IMR-90 (cell line): ENCODE measurements at regions not wholly inside any gene's neighbourhood (a gene's known extent, or its start where the extent isn't known, plus 50 kb on each side); places are given as distances from the start of the nearest gene placed in this dataset.

ENCODE experiments used
- ATAC-seq: fragments of 200-7000 bp; cut with Tn5 transposase; 2 replicates; pipeline ENCODE4 v1.9.1; 2020; ENCODE audit warnings: low read depth, mild to moderate bottlenecking, moderate library complexity
- BruUV-seq: library from RNA; stranded (reverse); fragments of 400-500 nt; replicated peaks from 2 replicates; lab custom pipeline; 2021; lab: Mats Ljungman, UMichigan
- CTCF ChIA-PET: fragments of 300-600 bp; formaldehyde crosslinking; extraction: SDS; loops from one replicate; lab custom pipeline; 2021; ENCODE audit warnings: antibody characterized with exemption; lab: Yijun Ruan, JAX
- POLR2A ChIA-PET: fragments of 300-600 bp; sonication (Branson Sonifier 250); formaldehyde crosslinking; loops from one replicate; lab custom pipeline; 2022; ENCODE audit warnings: antibody characterized with exemption; ENCODE audit not compliant: unreplicated experiment; lab: Charles Lee
- DNase-seq: peaks from one replicate; pipeline ENCODE4 v3.0.0; 2013
- H2AFZ ChIP-seq: replicated peaks from 2 replicates; pipeline ENCODE3; 2013; ENCODE audit warnings: low read length, mild to moderate bottlenecking; ENCODE audit not compliant: poor library complexity
- H2AK5ac ChIP-seq: 2 replicates; pipeline ENCODE4 v1.6.1; 2013; ENCODE audit warnings: low read depth, low read length, inconsistent platforms
- H2AK9ac ChIP-seq: replicated peaks from 2 replicates; pipeline ENCODE3; 2013; ENCODE audit warnings: mild to moderate bottlenecking, low read depth, low read length, moderate library complexity; ENCODE audit not compliant: poor library complexity
- H2BK120ac ChIP-seq: 2 replicates; pipeline ENCODE4 v1.6.1; 2013; ENCODE audit warnings: low read depth, low read length, inconsistent platforms
- H2BK15ac ChIP-seq: 3 replicates; pipeline ENCODE4 v1.6.1; 2013; ENCODE audit warnings: low read depth, low read length, inconsistent platforms
- H2BK20ac ChIP-seq: 2 replicates; pipeline ENCODE4 v1.6.1; 2013; ENCODE audit warnings: low read depth, mild to moderate bottlenecking, inconsistent platforms, low read length, moderate library complexity
- H2BK5ac ChIP-seq: 2 replicates; pipeline ENCODE4 v1.6.1; 2013; ENCODE audit warnings: mild to moderate bottlenecking, low read depth, low read length, inconsistent platforms; ENCODE audit not compliant: poor library complexity, severe bottlenecking
- H3K14ac ChIP-seq: replicated peaks from 2 replicates; pipeline ENCODE4 v1.6.1; 2013; ENCODE audit warnings: low read depth, low read length, inconsistent platforms
- H3K18ac ChIP-seq: 2 replicates; pipeline ENCODE4 v1.6.1; 2013; ENCODE audit warnings: low read depth, low read length, control low read depth
- H3K23ac ChIP-seq: 2 replicates; pipeline ENCODE4 v1.6.1; 2013; ENCODE audit warnings: low read depth, low read length, inconsistent platforms
- H3K27ac ChIP-seq: 2 replicates; pipeline ENCODE4 v1.5.1; 2013; ENCODE audit warnings: mild to moderate bottlenecking, control low read depth, low read length; ENCODE audit not compliant: insufficient read depth
- H3K27me3 ChIP-seq: 2 replicates; pipeline ENCODE4 v1.6.1; 2013; ENCODE audit warnings: low read length; ENCODE audit not compliant: control insufficient read depth, insufficient read depth
- H3K36me3 ChIP-seq: 2 replicates; pipeline ENCODE4 v1.6.1; 2013; ENCODE audit warnings: low read length, mixed read lengths; ENCODE audit not compliant: control insufficient read depth, insufficient read depth
- H3K4ac ChIP-seq: 2 replicates; pipeline ENCODE4 v1.6.1; 2013; ENCODE audit warnings: low read depth, low read length, inconsistent platforms
- H3K4me1 ChIP-seq: 2 replicates; pipeline ENCODE4 v1.6.1; 2013; ENCODE audit warnings: low read length, mixed read lengths; ENCODE audit not compliant: control insufficient read depth, insufficient read depth
- H3K4me2 ChIP-seq: 2 replicates; pipeline ENCODE4 v1.6.1; 2013; ENCODE audit warnings: low read depth, mild to moderate bottlenecking, control low read depth, low read length, moderate library complexity
- H3K4me3 ChIP-seq: 2 replicates; pipeline ENCODE4 v1.5.1; 2013; ENCODE audit warnings: low read depth, mild to moderate bottlenecking, control low read depth, low read length, moderate library complexity; ENCODE audit not compliant: insufficient read depth
- H3K56ac ChIP-seq: 2 replicates; pipeline ENCODE4 v1.6.1; 2013; ENCODE audit warnings: low read length, inconsistent platforms; ENCODE audit not compliant: insufficient read depth; ENCODE audit errors: extremely low read depth
- H3K79me1 ChIP-seq, 2 experiments: 2 replicates each; pipeline ENCODE4 v1.6.1; 2013; ENCODE audit warnings: low read length in 2 of 2, inconsistent platforms in 1 of 2, low read depth in 1 of 2
- H3K9ac ChIP-seq: 2 replicates; pipeline ENCODE4 v1.6.1; 2013; ENCODE audit warnings: low read depth, low read length, control low read depth
- H3K9me1 ChIP-seq: 2 replicates; pipeline ENCODE4 v1.6.1; 2013; ENCODE audit warnings: low read length, inconsistent platforms; ENCODE audit not compliant: insufficient read depth
- H3K9me3 ChIP-seq: 2 replicates; pipeline ENCODE4 v1.6.1; 2013; ENCODE audit warnings: low read length; ENCODE audit not compliant: control insufficient read depth, insufficient read depth
- H4K20me1 ChIP-seq: 2 replicates; pipeline ENCODE4 v1.6.1; 2013; ENCODE audit warnings: low read length, inconsistent platforms; ENCODE audit not compliant: insufficient read depth
- H4K5ac ChIP-seq: 2 replicates; pipeline ENCODE4 v1.6.1; 2013; ENCODE audit warnings: mild to moderate bottlenecking, low read depth, low read length, control low read depth
- H4K8ac ChIP-seq, 2 experiments: 2 replicates each; pipeline ENCODE4 v1.6.1; 2013; ENCODE audit warnings: low read depth in 2 of 2, low read length in 2 of 2, control low read depth in 1 of 2, inconsistent platforms in 1 of 2
- H4K91ac ChIP-seq: 2 replicates; pipeline ENCODE4 v1.6.1; 2013; ENCODE audit warnings: low read depth, low read length, inconsistent platforms; ENCODE audit not compliant: insufficient read depth
- BHLHE40 ChIP-seq: fragments of 150-350 bp; IDR thresholded peaks from 2 replicates; pipeline ENCODE4 v1.6.1; 2016; ENCODE audit warnings: mild to moderate bottlenecking, low read depth, low read length
- CEBPB ChIP-seq: IDR thresholded peaks from 2 replicates; pipeline ENCODE4 v1.6.1; 2012; ENCODE audit warnings: low read depth, low read length, improper control_type of control experiment
- CHD1 ChIP-seq: IDR thresholded peaks from 2 replicates; pipeline ENCODE4 v1.6.1; 2012; ENCODE audit warnings: low read depth, low read length, improper control_type of control experiment
- CTCF ChIP-seq: conservative IDR thresholded peaks from 2 replicates; pipeline ENCODE4 v1.5.1; 2012; ENCODE audit warnings: mild to moderate bottlenecking, low read depth, low read length, improper control_type of control experiment
- FOS ChIP-seq: fragments of 150-350 bp; IDR thresholded peaks from 2 replicates; pipeline ENCODE4 v1.6.1; 2016; ENCODE audit warnings: low read depth, low read length
- MAFK ChIP-seq: IDR thresholded peaks from 2 replicates; pipeline ENCODE4 v1.6.1; 2012; ENCODE audit warnings: low read depth, low read length, improper control_type of control experiment
- MAZ ChIP-seq: IDR thresholded peaks from 2 replicates; pipeline ENCODE4 v1.6.1; 2012; ENCODE audit warnings: low read depth, mild to moderate bottlenecking, low read length, improper control_type of control experiment, moderate library complexity, borderline replicate concordance
- MXI1 ChIP-seq: IDR thresholded peaks from 2 replicates; pipeline ENCODE4 v1.6.1; 2012; ENCODE audit warnings: low read depth, mild to moderate bottlenecking, low read length, moderate library complexity, borderline replicate concordance
- NFE2L2 ChIP-seq: fragments of 150-350 bp; IDR thresholded peaks from 2 replicates; pipeline ENCODE4 v1.6.1; 2016; ENCODE audit warnings: low read depth, mild to moderate bottlenecking, low read length
- POLR2A ChIP-seq: IDR thresholded peaks from 2 replicates; pipeline ENCODE4 v1.6.1; 2012; ENCODE audit warnings: mild to moderate bottlenecking, low read depth, low read length
- RAD21 ChIP-seq: IDR thresholded peaks from 2 replicates; pipeline ENCODE4 v1.6.1; 2012; ENCODE audit warnings: low read length, improper control_type of control experiment
- RCOR1 ChIP-seq: IDR thresholded peaks from 2 replicates; pipeline ENCODE4 v1.6.1; 2012; ENCODE audit warnings: mild to moderate bottlenecking, low read length, improper control_type of control experiment; ENCODE audit not compliant: insufficient replicate concordance
- RFX5 ChIP-seq: IDR thresholded peaks from 2 replicates; pipeline ENCODE4 v1.8.0; 2012; ENCODE audit warnings: low read depth, mild to moderate bottlenecking, low read length, moderate library complexity
- SMC3 ChIP-seq: fragments of 150-350 bp; IDR thresholded peaks from 2 replicates; pipeline ENCODE4 v1.6.1; 2016; ENCODE audit warnings: low read depth, mild to moderate bottlenecking, antibody characterized with exemption, low read length, moderate library complexity
- WGBS, 2 experiments: methylation state at CpG; one replicate each; pipeline versions ENCODE4 v1.1.5 to v1.1.7; 2013; ENCODE audit warnings: missing lambda C conversion rate in 2 of 2; ENCODE audit not compliant: insufficient read length in 1 of 2; ENCODE audit errors: extremely low coverage in 2 of 2; 5-methylcytosine and 5-hydroxymethylcytosine counted together
- dilution Hi-C: fragments of 300-500 bp; cut with HindIII; formaldehyde crosslinking; loops from one replicate; pipeline ENCODE4 v1.14.3; 2018; ENCODE audit warnings: low sequenced_read_pairs; ENCODE audit not compliant: unreplicated experiment
- in situ Hi-C: fragments of 300-500 bp; cut with MboI; formaldehyde crosslinking; loops from 3 replicates; pipeline ENCODE4 v1.14.3; 2019; ENCODE audit warnings: low sequenced_read_pairs, inconsistent platforms, mixed read lengths
- intact Hi-C: fragments of 100-400 bp; cut with micrococcal nuclease; formaldehyde crosslinking; loops from 2 replicates; pipeline ENCODE4 v1.10.0; 2022
- TF ChIP-seq, protein P1 (sequence below): fragments of 150-350 bp; IDR thresholded peaks from 2 replicates; pipeline ENCODE4 v1.6.1; 2016; ENCODE audit warnings: low read depth, mild to moderate bottlenecking, low read length, moderate library complexity, borderline replicate concordance
- TF ChIP-seq, protein P2 (sequence below): fragments of 150-350 bp; IDR thresholded peaks from 2 replicates; pipeline ENCODE4 v1.6.1; 2017; ENCODE audit warnings: mild to moderate bottlenecking, antibody characterized with exemption, low read length, low read depth

DNA sequence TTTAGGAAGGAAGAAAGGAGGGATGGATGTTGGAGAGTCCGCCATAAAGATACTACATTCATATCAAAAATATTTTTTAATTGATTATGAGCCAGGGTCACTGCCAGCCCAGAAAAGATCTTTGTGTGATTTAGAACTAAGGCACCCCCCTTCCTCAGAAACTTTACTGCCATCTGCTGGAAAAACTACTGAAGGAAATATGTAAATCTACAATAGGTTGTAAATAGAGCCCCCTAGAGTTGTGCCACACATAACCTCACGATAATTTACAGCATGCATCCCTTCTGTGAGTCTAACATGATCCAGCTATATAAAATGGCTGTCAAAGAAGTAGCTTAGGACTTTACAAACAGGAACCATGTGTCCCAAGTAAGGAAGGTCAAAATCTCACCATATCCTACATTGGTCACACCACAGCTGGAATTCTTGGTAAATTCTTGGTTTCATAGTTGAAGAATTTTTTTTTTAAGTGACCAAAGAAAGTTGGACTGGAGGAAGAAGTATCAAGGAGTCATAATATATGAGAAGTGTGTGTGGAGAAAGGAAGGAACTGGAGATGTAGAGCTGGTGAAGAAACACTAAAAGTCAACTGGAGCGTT lies 152.5 kb downstream of the CYP26B1 start:
- DNase-seq = peak; percentile 5
- H3K27ac ChIP-seq = no peak overlapping the region
- H2BK5ac ChIP-seq = no peak overlapping the region
- CTCF ChIA-PET = interaction anchor here (0.6 to 1.7 kb wide), 6 partner anchors 54 to 446 kb away, joined by 3 to 9 read pairs (median 3); no protein-coding TSS in a partner anchor
- H3K9ac ChIP-seq = no peak overlapping the region
- no peak overlapping the region for H4K5ac ChIP-seq
- TF ChIP-seq SMC3 (no peak), POLR2A (no peak), CTCF (peak; percentile 45), RAD21 (0 out of 2 replicates have a peak, but pooled peaks have one; percentile 4), CEBPB (no peak), RCOR1 (no peak), BHLHE40 (no peak), MAFK (no peak), MXI1 (no peak), CHD1 (no peak), NFE2L2 (no peak), MAZ (no peak), RFX5 (no peak), FOS (no peak)
- TF ChIP-seq, protein P1, sequence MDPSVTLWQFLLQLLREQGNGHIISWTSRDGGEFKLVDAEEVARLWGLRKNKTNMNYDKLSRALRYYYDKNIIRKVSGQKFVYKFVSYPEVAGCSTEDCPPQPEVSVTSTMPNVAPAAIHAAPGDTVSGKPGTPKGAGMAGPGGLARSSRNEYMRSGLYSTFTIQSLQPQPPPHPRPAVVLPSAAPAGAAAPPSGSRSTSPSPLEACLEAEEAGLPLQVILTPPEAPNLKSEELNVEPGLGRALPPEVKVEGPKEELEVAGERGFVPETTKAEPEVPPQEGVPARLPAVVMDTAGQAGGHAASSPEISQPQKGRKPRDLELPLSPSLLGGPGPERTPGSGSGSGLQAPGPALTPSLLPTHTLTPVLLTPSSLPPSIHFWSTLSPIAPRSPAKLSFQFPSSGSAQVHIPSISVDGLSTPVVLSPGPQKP = no peak
- TF ChIP-seq, protein P2, sequence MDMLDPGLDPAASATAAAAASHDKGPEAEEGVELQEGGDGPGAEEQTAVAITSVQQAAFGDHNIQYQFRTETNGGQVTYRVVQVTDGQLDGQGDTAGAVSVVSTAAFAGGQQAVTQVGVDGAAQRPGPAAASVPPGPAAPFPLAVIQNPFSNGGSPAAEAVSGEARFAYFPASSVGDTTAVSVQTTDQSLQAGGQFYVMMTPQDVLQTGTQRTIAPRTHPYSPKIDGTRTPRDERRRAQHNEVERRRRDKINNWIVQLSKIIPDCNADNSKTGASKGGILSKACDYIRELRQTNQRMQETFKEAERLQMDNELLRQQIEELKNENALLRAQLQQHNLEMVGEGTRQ = no peak
- no peaks in the 10 kb centered on the region for H3K79me1 ChIP-seq
- H3K27me3 ChIP-seq = peaks cover 2% of the 10 kb centered on the region
- no peaks in the 10 kb centered on the region for H4K20me1 ChIP-seq
- POLR2A ChIA-PET = no interaction called here
- H3K4me2 ChIP-seq = no peak overlapping the region
- in situ Hi-C loops (no loop called here), dilution Hi-C loops (no loop called here), intact Hi-C loops (loop anchor here (1.0 to 10.0 kb wide), 4 partner anchors 193 to 752 kb away; no protein-coding TSS in a partner anchor)
- no peak overlapping the region for H4K8ac ChIP-seq
- H2AK5ac ChIP-seq = no peak overlapping the region
- no peak for ATAC-seq
- no peak overlapping the region for H2BK15ac ChIP-seq
- no peaks in the 10 kb centered on the region for H3K36me3 ChIP-seq
- no peak overlapping the region for H2AFZ ChIP-seq
- H3K14ac ChIP-seq = no peak overlapping the region
- WGBS, 2 experiments = 33% methylated on average over 1 of the region's 3 CpGs; no CpG with 5 or more reads in 1 of the 2 experiments
- H3K23ac ChIP-seq = no peak overlapping the region
- H3K56ac ChIP-seq = no peak overlapping the region
- no peak overlapping the region for H2AK9ac ChIP-seq
- no peak overlapping the region for H3K4me3 ChIP-seq
- no peak overlapping the region for H2BK120ac ChIP-seq
- H3K9me1 ChIP-seq = no peaks in the 10 kb centered on the region
- H3K9me3 ChIP-seq = no peaks in the 10 kb centered on the region
- no peak overlapping the region for H4K91ac ChIP-seq
- no peak overlapping the region for H2BK20ac ChIP-seq
- no peaks in the 10 kb centered on the region for H3K4me1 ChIP-seq
- H3K4ac ChIP-seq = no peak overlapping the region
- no TSS peak for BruUV-seq
- no peak overlapping the region for H3K18ac ChIP-seq
